ENCODE measurements at regions not wholly inside any gene's neighbourhood (a gene's known extent, or its start where the extent isn't known, plus 50 kb on each side); places are given as distances from the start of the nearest gene placed in this dataset.

GRCh38 chr1:168832661-168833060, 103.7 kb upstream of the DPT start (continued):
- TF ChIP-seq ZNF407 (CRISPR knock-in tag; IDR thresholded peaks at IDR 0.05; ENCODE audit: not compliant biosample characterization) (no peak), ZNF101 (CRISPR knock-in tag; IDR thresholded peaks at IDR 0.05; ENCODE audit: borderline replicate concordance, low read depth) (no peak), ZBTB14 (CRISPR knock-in tag; IDR thresholded peaks at IDR 0.05) (no peak), TEAD3 (CRISPR knock-in tag; optimal IDR thresholded peaks at IDR 0.05; ENCODE audit: borderline replicate concordance) (no peak), NCOA1 (CRISPR knock-in tag; IDR thresholded peaks at IDR 0.05) (no peak), REPIN1 (CRISPR knock-in tag; IDR thresholded peaks at IDR 0.05; ENCODE audit: borderline replicate concordance, low read depth) (no peak)
